ENCODE measurements at regions not wholly inside any gene's neighbourhood (a gene's known extent, or its start where the extent isn't known, plus 50 kb on each side); places are given as distances from the start of the nearest gene placed in this dataset.

GRCh38 chr19:5397804-5398692, 57.2 kb upstream of the ZNRF4 start:
- no peak for DNase-seq (ENCODE audit: low spot score)
- no peak for TF ChIP-seq CTCF (IDR thresholded peaks at IDR 0.05)
- ATAC-seq (ENCODE audit: low FRiP score) = no peak

GRCh38 chr19:5398693-5399057, 56.5 kb upstream of the ZNRF4 start:
- ATAC-seq (ENCODE audit: low FRiP score) (no peak), DNase-seq (ENCODE audit: low spot score) (no peak)
- no peak for TF ChIP-seq CTCF (IDR thresholded peaks at IDR 0.05)

- ATAC-seq (ENCODE audit: low FRiP score) = peak; percentile 83
- DNase-seq (ENCODE audit: low spot score) = peak; percentile 80
- no peak for TF ChIP-seq CTCF (IDR thresholded peaks at IDR 0.05)
Observed at GRCh38 chr19:5403968-5404640, 51.1 kb upstream of the ZNRF4 start.

All from omental fat pad (tissue), 3 donors.